22Rv1 (cell line): ENCODE measurements at regions not wholly inside any gene's neighbourhood (a gene's known extent, or its start where the extent isn't known, plus 50 kb on each side); places are given as distances from the start of the nearest gene placed in this dataset.

Source experiments
- CTCF ChIP-seq: fragments of 450-650 bp; IDR thresholded peaks from 2 replicates; pipeline ENCODE4 v1.5.1; 2017; ENCODE audit warnings: mild to moderate bottlenecking
- ZFX ChIP-seq: fragments of 450-650 bp; IDR thresholded peaks from 2 replicates; pipeline ENCODE4 v1.6.1; 2017; ENCODE audit warnings: antibody characterized with exemption, borderline replicate concordance

GRCh38 chr2:57693965-57694364 is 352.6 kb upstream of the VRK2 start:
- TF ChIP-seq CTCF (no peak), ZFX (no peak)
